Liver (tissue), 8 donors: ENCODE measurements at regions not wholly inside any gene's neighbourhood (a gene's known extent, or its start where the extent isn't known, plus 50 kb on each side); places are given as distances from the start of the nearest gene placed in this dataset.

ENCODE experiments used
- DNase-seq: peaks from one replicate; pipeline ENCODE4 v3.0.0-alpha.2; 2017; ENCODE audit warnings: low spot score
- H3K27ac ChIP-seq, 2 donors: one replicate each; pipeline ENCODE4 v1.7.0; 2013; ENCODE audit warnings: inconsistent platforms in 2 of 2, low read length in 2 of 2, control low read depth in 1 of 2, low read depth in 1 of 2, mild to moderate bottlenecking in 1 of 2
- H3K27me3 ChIP-seq, 4 donors: one replicate each; pipeline versions ENCODE4 v1.6.1 to v1.7.0; 2013; ENCODE audit warnings: low read length in 3 of 4, inconsistent platforms in 1 of 4, mild to moderate bottlenecking in 1 of 4, moderate library complexity in 1 of 4; ENCODE audit not compliant: control insufficient read depth in 4 of 4, insufficient read depth in 4 of 4
- H3K36me3 ChIP-seq, 4 donors: one replicate each; pipeline versions ENCODE4 v1.6.1 to v1.7.0; 2013; ENCODE audit warnings: low read length in 3 of 4, mild to moderate bottlenecking in 3 of 4, low read depth in 1 of 4, moderate library complexity in 1 of 4; ENCODE audit not compliant: control insufficient read depth in 4 of 4, insufficient read depth in 3 of 4
- H3K4me1 ChIP-seq, 4 donors: one replicate each; pipeline versions ENCODE4 v1.6.1 to v1.7.0; 2013; ENCODE audit warnings: low read length in 3 of 4, mild to moderate bottlenecking in 3 of 4, moderate library complexity in 1 of 4; ENCODE audit not compliant: control insufficient read depth in 4 of 4, insufficient read depth in 4 of 4
- H3K4me3 ChIP-seq, 3 donors: one replicate each; pipeline versions ENCODE4 v1.6.1 to v1.7.0; 2013; ENCODE audit warnings: low read length in 3 of 3, control low read depth in 1 of 3, low read depth in 1 of 3, mild to moderate bottlenecking in 1 of 3
- H3K9ac ChIP-seq, 2 donors: one replicate each; pipeline ENCODE4 v1.7.0; 2013; ENCODE audit warnings: low read length in 2 of 2, mild to moderate bottlenecking in 2 of 2, moderate library complexity in 2 of 2, control low read depth in 1 of 2, low read depth in 1 of 2
- H3K9me3 ChIP-seq, 4 donors: one replicate each; pipeline versions ENCODE4 v1.6.1 to v1.7.0; 2013; ENCODE audit warnings: low read length in 3 of 4; ENCODE audit not compliant: control insufficient read depth in 4 of 4
- CTCF ChIP-seq: fragments of 150-350 bp; IDR thresholded peaks from 2 replicates; pipeline ENCODE4 v1.5.1; 2017; ENCODE audit warnings: improper control_type of control experiment, low read depth, low read length; ENCODE audit not compliant: missing input control
- EGR1 ChIP-seq, 2 donors: IDR thresholded peaks; 2 replicates each; pipeline ENCODE4 v1.6.1; 2016 to 2018; ENCODE audit warnings: antibody characterized with exemption in 2 of 2, low read depth in 2 of 2
- FOXA1 ChIP-seq: IDR thresholded peaks from 2 replicates; pipeline ENCODE4 v1.6.1; 2016; ENCODE audit warnings: antibody characterized with exemption
- FOXA2 ChIP-seq: IDR thresholded peaks from 2 replicates; pipeline ENCODE4 v1.6.1; 2016; ENCODE audit warnings: antibody characterized with exemption
- HNF4A ChIP-seq, 2 donors: conservative IDR thresholded peaks; 2 replicates each; pipeline ENCODE4 v1.6.1; 2016; ENCODE audit warnings: antibody characterized with exemption in 2 of 2, mild to moderate bottlenecking in 2 of 2
- HNF4G ChIP-seq: IDR thresholded peaks from 2 replicates; pipeline ENCODE4 v1.6.1; 2016; ENCODE audit warnings: antibody characterized with exemption
- JUND ChIP-seq, 2 donors: IDR thresholded peaks; 2 replicates each; pipeline ENCODE4 v1.6.1; 2016; ENCODE audit warnings: antibody characterized with exemption in 2 of 2
- MAX ChIP-seq: IDR thresholded peaks from 2 replicates; pipeline ENCODE4 v1.6.1; 2016; ENCODE audit warnings: antibody characterized with exemption
- RAD21 ChIP-seq, 2 donors: IDR thresholded peaks; 2 replicates each; pipeline ENCODE4 v1.6.1; 2016; ENCODE audit warnings: antibody characterized with exemption in 2 of 2, mild to moderate bottlenecking in 2 of 2
- REST ChIP-seq: IDR thresholded peaks from 2 replicates; pipeline ENCODE4 v1.6.1; 2016; ENCODE audit warnings: antibody characterized with exemption, mild to moderate bottlenecking
- RXRA ChIP-seq, 2 donors: IDR thresholded peaks; 2 replicates each; pipeline ENCODE4 v1.6.1; 2017 to 2018; ENCODE audit warnings: antibody characterized with exemption in 2 of 2, mild to moderate bottlenecking in 1 of 2
- SP1 ChIP-seq: IDR thresholded peaks from 2 replicates; pipeline ENCODE4 v1.6.1; 2018; ENCODE audit warnings: antibody characterized with exemption, mild to moderate bottlenecking
- YY1 ChIP-seq: IDR thresholded peaks from 2 replicates; pipeline ENCODE4 v1.6.1; 2016; ENCODE audit warnings: antibody characterized with exemption, mild to moderate bottlenecking
- WGBS: extraction: QIAGEN DNeasy Blood & Tissue Kit; methylation state at CpG from one replicate; pipeline ENCODE4 v1.1.7; 2013; 5-methylcytosine and 5-hydroxymethylcytosine counted together
- TF ChIP-seq, protein P1 (sequence below): IDR thresholded peaks from 2 replicates; pipeline ENCODE4 v1.6.1; 2016; ENCODE audit warnings: antibody characterized with exemption
- donor health status: healthy.
- donor health status: healthy.
- donor health status: healthy.
- donor health status: healthy.
- donor health status: healthy.

GRCh38 chr10:30688456-30688855 lies 58.9 kb upstream of the LYZL2 start (continued):
- no peak for TF ChIP-seq REST
- TF ChIP-seq JUND (IDR thresholded peaks at IDR 0.05), result no peak
- no peak for TF ChIP-seq RAD21 (IDR thresholded peaks at IDR 0.05)
- no peak for TF ChIP-seq SP1
- no peak for TF ChIP-seq CTCF
- no peak for TF ChIP-seq HNF4G
- TF ChIP-seq HNF4A (conservative IDR thresholded peaks at IDR 0.05), result no peak

GRCh38 chr10:30687698-30688213 lies 58.2 kb upstream of the LYZL2 start:
- 1% methylated on average over 7 of the region's 7 CpGs for WGBS
- peak; percentile 81 for DNase-seq
- Histone ChIP-seq H3K4me3 (no peak overlapping the region), H3K27ac (no peak overlapping the region), H3K36me3 (no peaks in the 10 kb centered on the region), H3K4me1 (no peaks in the 10 kb centered on the region), H3K9me3 (no peaks in the 10 kb centered on the region), H3K27me3 (peaks cover 0 to 3% (median under 1%) of the 10 kb centered on the region in 4 donors), H3K9ac (no peak overlapping the region)
- TF ChIP-seq CTCF (peak; percentile 84), MAX (no peak), RAD21 (IDR thresholded peaks at IDR 0.05) (peak; percentile 77 to 84), YY1 (no peak), FOXA1 (no peak), SP1 (no peak), RXRA (IDR thresholded peaks at IDR 0.05) (peak; percentile 60 to 63), EGR1 (IDR thresholded peaks at IDR 0.05; ENCODE audit: low read depth in 2 of 2) (no peak), REST (no peak), FOXA2 (no peak), JUND (IDR thresholded peaks at IDR 0.05) (no peak), HNF4G (no peak)
- TF ChIP-seq, protein P1, sequence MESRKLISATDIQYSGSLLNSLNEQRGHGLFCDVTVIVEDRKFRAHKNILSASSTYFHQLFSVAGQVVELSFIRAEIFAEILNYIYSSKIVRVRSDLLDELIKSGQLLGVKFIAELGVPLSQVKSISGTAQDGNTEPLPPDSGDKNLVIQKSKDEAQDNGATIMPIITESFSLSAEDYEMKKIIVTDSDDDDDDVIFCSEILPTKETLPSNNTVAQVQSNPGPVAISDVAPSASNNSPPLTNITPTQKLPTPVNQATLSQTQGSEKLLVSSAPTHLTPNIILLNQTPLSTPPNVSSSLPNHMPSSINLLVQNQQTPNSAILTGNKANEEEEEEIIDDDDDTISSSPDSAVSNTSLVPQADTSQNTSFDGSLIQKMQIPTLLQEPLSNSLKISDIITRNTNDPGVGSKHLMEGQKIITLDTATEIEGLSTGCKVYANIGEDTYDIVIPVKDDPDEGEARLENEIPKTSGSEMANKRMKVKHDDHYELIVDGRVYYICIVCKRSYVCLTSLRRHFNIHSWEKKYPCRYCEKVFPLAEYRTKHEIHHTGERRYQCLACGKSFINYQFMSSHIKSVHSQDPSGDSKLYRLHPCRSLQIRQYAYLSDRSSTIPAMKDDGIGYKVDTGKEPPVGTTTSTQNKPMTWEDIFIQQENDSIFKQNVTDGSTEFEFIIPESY, result no peak
